HG02610 (cell line): ENCODE measurements at regions not wholly inside any gene's neighbourhood (a gene's known extent, or its start where the extent isn't known, plus 50 kb on each side); places are given as distances from the start of the nearest gene placed in this dataset.
"Not testable (repeated sequence)": the region's sequence is repeated elsewhere in the genome, so short reads cannot be mapped to it uniquely, and the experiment has no call there.

Experiments used
- ATAC-seq: cut with Tn5 transposase; IDR thresholded peaks from one replicate; pipeline ENCODE4 v1.9.1; 2021; ENCODE audit warnings: mild to moderate bottlenecking, moderate library complexity; ENCODE audit not compliant: unreplicated experiment

DNA sequence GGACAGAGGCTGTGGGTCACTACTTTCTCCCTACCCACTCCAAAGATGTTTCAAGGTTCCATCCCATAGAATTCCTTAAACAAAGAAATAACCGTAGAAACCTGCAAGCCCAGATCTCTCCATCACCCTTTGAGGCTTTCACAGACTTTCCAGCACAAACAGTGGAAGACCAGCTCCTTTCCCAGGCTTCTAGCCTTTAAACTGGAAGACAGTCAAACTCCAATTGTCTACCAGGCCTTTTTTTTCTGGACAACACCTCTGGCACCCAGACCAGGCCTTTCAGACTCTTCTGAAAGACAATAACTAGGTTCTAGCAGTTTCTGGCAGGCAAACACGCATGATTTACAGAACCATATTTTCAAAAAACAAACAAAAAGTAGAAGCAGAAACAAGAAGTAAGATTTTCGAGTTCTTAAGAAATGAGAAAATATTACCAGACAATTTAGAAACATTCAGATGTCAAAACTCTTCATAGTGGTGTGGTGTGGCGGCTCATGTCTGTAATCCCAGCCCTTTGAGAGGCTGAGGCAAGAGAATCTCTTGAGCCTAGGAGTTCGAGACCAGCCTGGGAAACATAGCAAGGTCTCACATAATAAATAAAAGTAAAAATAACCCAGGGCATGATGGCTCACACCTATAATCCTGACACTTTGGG is 73.0 kb upstream of the EPCAM start:
- ATAC-seq = no peak

DNA sequence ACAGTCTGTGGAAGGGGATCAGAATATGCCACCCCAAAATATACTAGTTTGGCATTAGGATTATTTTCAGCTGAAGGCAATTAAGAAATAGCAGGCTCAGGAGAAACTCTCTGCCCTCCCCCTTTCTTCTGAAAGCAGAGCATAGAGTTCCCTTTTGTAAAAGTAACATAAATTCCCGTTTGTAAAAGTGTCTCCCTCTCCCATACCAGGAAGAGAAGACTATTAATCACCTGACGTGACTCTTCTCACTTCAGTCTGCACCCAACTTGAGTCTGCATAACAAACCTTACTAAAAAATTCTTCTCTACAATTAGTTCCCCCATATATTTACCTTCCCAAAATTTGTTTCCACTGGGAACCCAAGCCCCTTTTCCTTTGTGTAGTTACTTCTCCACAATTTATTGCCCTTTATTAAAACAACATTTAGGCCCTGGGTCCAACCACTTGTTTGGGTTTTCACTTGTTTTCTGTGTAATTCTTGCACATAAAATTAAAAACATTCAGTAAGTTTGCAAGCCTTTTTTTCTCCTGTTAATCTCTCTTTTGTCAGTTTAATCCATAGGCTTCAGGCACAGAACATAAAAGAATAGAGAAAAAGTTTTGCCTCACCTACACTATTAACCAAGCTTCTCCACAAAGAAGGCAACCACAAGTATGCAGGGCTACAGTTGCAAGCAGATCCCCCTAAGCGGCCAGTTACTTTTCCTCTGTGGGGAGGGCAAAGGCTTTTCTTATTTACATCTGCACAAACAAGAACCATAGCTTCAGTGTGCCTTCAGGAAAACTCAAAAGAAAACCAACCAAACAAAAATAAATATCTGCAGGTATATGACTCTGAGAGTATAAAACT is 73.8 kb upstream of the EPCAM start:
- no peak for ATAC-seq

DNA sequence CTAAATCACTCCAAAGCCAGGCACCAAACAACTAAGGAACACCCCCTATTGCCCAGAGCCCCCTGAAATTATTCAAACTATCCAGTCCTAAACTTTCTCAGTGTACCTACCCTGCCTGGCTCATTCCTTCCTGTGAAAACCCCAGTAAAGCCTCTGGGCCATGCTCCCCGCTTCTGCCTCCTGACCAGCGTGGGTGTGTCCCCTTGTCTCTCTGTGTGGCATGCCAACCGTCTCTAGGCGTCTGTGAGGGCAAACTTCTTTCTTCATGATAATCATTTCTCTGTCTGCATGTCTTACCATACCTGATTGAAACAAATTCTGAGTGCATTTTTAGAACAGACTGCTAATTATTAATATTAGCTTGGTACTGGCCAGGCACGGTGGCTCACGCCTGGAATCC is 75.1 kb upstream of the EPCAM start:
- no peak for ATAC-seq

DNA sequence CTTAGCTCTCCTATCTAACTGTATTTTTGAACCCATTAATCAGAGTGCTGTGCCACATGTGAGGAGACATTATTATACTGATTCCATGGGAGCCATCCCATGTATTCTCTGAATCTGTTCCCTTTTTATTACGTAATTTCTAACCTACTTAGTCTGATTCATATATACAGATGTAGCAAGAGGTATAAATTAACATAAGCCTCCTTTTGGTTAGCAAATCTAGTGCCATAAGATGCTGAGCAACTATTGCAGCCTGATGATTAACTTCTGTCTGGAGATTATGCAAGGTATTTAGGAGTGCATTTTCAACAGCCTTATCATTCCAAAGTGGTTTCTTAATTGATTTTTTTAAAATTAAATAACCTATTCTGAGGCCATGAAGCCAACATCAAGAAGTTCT is 80.2 kb upstream of the EPCAM start:
- ATAC-seq = no peak

DNA sequence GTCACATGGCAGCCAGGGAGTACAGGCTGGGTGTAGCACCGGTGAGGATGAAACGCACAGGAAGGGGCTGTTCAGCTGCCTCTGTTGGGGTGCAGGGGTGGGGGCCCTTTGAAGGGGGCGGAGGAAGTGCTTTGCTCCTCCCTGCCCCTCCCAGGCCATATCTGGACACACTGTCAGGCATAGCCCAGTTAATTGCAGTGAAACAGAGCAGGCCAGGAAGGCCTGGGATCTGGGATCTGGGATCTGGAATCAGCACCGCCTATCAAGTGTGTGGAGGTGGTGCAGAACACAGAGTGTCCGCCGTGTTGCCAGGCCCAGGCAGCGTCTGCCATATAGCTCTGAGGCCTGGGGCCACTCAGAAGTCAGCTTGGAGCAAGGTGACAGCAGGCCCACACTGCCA is 85.5 kb upstream of the EPCAM start:
- ATAC-seq = no peak

DNA sequence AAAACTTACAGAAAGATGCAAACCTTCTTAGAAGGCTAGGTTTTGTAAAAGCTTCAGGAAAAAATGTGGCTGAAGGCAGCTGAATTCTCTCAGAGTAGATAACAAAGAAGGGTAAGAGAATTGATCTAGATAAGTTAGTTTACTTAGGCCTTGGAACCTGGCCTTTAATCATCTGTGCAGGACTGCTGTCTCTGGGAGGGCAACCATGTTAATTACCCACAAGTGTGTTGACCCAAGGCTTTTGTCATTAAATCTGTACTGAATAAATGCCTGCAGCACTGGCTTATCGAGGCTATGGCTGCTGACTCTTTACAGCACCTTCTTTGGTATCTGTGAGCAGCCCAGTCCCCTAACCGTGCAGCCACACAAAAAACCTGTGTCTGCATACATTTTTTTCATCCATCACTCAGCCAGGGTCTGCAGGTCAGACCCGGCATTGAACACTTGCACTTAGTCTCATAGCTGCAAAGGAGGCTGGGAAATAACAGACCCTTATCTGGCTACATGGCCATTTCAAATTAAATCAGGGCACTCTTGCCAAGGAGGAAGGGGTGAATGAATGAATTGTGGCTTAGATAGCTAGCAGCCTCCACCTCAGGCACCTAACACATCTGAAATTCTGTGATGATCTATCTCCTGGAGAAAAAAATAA is 86.4 kb upstream of the EPCAM start:
- no peak for ATAC-seq

DNA sequence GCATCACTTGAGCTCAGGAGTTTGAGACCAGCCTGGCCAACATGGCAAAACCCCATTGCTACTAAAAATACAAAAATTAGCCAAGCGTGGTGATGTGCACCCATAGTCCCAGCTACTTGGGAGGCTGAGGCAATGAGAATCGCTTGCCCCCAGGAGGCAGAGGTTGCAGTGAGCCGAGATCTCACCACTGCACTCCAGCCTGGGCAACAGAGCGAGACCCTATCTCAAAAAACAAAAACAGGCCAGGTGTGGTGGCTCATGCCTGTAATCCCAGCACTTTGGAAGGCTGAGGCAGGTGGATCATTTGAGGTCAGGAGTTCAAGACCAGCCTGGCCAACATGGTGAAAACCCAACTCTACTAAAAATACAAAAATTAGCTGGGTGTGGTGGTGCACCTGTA is 89.6 kb upstream of the EPCAM start:
- not testable (repeated sequence) for ATAC-seq

DNA sequence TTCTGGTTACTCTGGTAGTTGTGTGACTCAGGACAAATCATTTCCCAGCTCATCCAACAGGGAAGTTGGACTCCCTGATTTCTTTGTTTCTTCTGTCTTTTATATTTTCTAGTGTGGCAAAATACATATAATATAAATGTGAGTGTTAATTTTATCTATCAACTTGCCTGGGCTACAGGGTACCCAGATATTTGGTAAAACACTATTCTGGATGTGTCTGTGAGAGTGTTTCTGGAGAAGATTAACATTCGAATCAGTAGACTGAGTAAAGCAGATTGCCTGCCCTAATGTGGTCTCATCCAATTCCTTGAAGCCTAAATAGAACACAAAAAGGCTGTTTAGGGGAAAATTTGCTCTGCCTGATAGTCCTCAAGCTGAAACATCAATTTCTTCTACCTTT is 91.1 kb upstream of the EPCAM start:
- ATAC-seq = no peak

DNA sequence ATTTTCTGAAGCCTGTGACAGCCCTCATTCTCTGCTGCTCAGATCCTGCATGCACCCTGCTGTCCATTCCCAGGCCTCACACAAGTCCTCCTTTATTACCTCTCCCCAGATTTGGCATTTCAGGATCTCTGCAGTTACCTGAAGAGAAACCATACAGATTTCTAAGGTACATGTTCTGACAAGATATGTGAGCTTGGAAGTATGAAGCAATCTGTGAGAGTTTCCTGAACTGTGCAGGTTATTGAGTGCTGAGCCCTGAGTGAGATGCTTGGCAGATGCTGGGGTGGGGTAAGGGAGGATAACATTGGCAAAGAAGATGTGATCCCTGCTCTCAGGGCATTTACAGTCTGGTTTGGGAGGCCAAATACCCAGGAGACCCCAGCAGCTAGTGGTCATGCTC is 91.9 kb upstream of the EPCAM start:
- ATAC-seq = no peak

DNA sequence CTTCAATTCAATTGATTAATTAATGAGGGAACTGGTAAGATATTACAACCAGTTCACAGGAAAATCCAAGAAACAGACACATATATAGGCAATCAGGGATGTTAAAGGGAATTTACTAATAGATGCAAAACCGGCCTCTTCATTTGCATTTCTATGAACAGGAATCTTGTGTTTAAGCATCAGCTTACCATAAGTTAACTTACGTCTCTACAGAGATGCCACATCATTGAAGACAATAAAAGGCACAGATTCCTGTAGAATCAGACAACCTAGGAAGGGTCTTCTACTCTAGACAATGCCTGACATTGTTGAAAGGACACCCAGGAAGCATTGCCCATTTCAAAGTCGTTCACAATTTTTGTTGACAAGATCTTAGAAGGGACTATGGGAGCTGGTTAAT is 93.0 kb upstream of the EPCAM start:
- ATAC-seq = no peak

DNA sequence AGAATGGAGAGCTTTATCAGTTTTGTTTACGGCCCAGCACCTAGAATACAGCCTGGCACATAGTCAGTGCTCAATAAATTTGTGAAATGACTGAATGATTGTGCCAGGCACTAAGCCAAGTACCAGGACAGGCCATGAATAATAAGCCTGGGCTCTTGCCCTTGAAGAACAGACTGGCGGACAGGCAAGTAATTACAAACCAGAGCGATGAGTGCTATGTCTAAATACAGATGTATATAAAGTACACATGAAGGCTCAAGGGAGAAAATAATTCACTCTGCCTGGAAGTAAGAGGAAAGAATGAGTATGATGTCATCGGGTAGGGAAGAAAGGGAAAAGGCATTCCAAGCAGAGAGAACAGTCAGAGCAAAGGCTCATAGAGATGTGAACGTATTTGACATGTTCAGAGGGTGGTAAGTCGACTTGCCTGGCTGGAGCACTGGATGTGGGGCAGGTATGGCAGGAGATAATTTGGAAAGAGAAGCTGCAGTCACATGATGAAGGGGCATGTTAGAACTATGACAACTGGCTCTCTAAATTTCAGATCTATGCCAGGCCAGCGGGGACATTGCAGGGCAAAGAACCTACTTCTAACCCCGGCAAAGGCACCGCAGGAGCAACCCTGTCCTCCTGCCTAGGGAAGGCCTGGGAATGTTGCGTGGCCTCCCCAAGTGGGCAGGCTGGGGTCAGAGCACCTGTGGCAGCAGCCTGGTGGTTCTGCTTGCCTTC is 94.9 kb upstream of the EPCAM start:
- no peak for ATAC-seq

DNA sequence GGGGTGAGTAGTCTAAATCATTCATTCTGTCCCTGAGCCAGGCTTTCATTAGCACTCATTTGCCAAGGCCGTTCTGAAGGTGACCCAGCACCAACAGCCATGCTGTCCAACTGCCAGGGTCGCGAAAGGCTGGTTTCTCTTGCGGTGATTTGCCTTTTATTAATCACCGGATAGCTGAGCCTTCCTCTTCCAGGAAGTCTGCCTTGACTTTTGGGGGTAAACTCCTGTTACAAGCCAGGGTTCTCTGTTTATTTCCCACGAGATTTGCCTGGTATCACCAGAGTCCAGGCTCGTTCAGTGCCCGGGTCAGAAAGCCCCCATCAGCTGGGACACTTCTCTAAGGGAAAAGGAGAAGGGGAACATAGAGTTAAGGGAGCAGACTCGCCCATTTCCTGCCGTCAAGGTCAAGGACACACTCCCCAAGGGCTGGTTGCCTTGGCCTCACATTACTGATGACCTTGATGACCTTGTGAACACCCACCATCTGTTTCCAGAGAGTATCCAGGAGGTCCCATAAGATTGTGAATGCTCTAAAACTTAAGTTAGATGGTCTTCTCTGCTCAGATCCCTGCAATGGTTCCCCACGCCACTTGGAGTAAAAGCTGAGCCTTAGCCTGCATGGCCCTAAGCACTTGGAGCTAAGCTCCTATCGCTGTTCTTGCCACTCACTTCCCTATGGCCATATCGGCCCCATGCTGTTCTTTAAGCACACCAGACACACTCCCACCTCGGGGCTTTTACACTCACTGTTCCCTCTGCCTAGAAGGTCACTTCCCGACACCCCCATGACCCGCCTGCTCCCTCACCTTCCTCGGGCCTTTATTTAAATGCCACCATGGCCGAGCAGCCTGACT is 96.0 kb upstream of the EPCAM start:
- ATAC-seq = no peak

DNA sequence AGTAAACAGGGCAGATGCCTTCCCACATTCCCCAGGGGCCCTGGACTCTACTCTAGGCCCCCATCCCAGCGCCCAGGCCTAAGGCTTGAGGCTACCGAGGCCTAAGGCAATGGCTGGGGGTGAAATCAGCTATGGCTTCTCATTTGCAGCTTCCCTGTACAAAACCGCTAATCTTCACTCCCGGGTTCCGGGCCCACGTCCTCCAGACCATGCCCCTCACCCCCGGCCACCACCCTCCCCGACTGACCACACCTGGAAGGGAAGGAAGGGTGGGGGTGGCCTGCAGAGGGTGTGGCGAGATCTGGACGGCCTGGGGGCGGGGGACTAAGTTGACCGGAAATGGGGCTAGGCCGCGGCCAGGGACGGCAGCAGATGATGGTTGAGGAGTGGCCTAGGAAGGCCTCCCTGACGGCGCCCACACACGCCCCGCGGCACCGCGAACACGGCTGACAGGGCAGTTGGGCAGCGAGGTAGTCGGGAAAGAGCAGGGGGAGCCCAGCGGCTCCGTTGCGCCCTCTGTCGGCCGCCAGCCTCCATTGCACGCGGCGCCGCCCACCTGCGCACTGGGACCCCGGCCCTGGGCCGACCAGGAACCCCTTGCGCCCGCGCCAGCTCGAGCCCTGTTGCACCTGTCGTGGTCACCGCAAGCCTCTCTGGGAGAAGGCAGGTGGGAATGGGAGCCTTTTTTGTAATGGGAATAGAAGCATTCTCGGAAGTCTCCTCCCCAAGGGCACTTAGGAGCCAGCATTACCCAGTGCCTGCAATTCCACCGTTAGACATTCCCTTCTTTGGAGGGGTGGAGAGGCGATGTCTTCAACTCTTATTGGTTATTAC is 95.9 kb upstream of the CALM2 start:
- peak; percentile 77 for ATAC-seq

DNA sequence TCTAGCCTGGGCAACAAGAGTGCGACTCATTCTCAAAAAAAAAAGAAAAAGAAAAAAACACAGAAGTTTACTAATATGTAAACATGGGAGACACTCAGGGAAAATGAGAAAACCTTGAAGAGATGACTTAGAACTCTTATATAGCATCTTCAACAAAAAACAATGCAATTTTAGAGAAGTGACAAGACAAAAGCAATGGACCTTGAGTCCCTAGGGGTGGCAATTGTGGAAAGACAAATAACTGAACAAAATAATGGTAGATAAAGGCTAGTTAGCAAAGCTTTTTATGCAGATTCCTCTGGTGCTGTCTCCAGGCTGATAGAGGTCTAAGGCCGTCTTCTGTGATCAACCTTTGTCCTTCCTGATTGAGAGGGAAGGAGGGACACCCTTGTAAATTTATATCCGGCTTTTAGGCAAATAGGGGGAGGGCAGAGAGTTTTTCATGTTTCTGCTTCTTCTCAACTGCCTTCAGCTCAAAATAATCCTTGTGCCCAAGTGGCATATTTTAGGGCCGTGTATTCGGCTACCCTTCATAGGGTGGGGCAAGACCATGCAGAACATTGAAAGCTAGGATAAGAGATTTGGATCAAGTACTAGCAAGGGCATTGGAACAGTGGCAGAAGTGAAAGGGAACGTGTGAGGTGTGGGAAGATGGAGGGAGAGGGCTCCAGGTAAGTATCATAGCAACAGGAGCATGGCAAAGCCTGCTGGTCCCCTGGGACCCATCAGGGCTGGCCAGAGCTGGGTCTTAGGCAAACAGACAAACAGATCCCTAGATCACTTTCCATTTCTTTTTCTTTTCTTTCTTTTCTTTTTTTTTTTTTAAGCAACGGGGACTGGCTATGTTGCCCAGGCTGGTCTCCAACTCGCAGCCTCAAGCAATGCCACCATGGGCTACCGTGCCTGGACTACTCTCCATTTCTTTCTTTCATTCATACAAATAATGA is 95.0 kb upstream of the CALM2 start:
- no peak for ATAC-seq

DNA sequence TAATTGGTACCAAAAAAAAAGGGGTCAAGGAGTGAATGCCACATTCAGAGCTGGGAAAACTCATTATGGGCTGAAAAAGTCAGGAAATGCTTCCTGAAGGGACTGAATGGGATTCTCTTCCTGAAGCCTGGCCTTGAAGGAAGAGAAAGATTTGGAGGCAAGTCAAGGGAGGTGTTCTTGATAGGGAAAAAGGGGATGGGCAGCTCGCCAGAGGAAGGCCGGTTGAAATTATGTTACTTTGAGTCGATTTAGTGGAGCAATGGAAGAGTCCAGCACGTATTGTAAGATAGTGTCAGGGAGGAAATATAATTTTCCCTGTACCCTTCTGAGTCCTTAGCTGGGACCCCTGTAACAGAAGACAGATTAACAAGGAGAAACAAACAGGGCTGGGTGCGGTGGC is 94.1 kb upstream of the CALM2 start:
- ATAC-seq = no peak

DNA sequence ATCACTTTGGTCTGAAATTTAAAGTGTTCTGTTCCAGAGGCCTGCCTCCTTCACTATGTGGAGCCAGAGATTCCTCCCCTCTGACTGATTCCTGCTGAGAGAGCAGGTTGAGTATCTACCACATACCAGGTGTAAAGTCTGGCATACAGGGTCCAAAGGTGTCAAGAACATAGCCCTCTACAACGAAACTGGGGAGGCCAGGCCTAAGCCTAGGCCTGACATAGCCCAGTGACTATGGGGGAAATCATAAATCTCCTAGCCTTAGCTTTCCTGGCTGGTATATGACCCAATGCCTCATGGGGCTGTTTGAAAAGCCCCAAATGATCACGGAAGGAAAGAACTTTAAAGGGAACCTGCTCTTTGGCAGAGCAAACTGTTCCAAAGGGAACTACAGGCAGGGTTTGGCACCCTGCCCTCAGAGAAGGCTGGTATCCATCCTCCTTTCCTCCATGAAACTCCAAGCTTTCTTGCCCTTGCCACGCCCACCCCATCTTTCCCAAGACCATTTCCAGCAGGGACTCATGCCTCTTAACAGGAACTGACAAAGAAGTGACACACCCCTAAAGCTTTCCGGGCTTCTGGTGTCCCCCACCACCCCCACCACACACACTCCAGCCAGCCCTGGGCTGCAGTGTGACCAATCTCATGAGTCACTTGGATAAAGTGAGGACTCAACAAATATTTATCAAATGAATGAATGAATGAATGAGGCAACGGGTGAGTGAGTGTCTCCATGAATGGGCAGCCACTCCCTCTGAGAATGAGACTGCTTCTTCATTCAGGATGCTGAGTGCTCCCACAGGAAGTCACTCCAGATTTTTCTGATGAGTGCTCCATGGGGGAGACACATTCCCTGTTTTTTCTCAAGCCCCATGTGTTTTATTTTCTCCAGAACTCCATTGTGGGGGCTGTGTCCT is 93.3 kb upstream of the CALM2 start:
- ATAC-seq = no peak

DNA sequence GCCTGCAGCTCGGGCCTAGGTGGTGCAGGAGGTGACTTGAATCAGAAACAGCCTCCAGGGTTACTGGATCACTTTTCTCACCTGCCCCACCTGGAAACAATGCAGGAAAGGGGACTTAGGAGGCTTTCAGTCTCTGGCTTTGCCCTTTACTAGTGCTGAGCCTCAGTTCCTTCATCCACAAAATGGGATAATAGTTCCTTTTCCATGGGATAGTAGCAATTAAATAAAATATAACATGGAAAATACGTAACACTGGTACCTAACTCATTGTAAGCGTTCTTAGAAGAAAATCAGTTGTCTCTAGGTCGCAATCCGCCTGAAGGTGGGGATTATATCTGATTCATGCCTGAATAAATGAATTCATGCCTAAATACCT is 91.4 kb upstream of the CALM2 start:
- ATAC-seq = no peak
